ENCODE measurements at regions not wholly inside any gene's neighbourhood (a gene's known extent, or its start where the extent isn't known, plus 50 kb on each side); places are given as distances from the start of the nearest gene placed in this dataset.
"Not testable (repeated sequence)": the region's sequence is repeated elsewhere in the genome, so short reads cannot be mapped to it uniquely, and the experiment has no call there.

DNA sequence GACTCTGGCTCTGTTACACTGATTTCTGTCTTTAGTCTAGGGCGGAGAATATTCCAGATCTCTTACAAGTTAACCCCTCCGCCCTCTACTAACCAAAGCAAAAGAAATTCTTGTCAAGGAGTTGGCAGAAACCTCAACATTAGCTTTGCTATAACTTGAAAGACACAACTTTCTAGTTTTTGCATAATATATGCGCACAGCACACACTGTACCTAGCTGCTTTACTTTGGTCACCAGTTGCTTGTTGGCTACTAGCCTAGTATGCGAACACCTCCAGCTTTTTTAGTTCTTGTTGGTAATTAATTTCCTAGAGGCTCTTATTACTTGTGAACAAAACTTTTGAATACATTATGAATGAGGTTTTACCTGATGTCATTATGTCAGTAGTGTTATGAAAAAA is 348.8 kb upstream of the C2CD4B start:
- DNase-seq: no peak

DNA sequence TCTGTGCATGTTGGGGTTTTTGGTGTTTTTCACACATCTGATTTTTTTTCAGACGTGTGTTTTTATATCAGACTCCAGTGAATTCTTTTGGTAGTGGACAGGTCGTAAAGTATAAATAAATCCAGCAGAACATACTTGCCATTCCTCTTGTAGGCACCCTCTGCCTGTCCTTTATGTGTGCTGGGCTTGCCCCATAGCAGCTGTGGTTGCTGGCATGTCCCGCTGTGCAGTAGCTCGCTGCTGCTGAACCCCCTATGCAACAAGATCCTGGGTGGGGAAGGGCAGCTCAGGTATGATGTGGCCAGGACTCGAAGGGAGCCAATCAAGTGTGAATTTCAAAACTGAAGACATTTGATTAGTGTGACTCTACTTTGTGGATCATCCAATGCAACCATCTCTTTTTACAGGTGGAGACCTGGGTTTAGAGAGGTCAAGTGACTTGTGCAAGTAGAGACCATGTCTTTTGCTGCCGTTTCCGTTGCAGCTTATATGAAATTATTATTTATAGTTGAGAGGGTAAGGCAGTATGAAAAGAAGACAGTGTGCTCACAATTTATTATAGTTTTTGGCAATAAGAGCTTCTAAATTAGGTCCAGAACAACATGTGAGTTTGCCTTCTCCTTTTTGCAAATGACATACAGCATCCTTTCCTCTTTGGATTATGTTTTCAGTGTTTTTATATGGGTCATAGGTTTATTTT is 350.8 kb upstream of the C2CD4B start:
- no peak for DNase-seq

DNA sequence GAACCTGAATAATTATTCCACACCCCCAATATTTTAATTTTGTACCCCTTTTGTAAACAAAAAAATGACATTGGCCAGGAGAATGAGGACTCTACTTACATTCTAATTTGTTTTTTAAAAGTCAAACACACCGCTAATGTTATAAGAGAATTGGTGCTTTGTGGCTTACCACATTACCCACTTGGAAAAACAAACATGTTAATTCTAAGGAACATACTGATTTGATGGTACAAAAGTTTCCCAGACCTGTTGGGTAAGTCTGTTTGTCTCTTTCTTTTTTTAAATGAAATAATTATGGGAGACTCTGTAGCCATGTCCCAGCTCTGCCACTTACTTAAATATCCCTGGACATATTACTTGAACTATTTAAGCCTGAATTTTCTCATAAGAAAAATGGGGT is 352.5 kb upstream of the C2CD4B start:
- no peak for DNase-seq

DNA sequence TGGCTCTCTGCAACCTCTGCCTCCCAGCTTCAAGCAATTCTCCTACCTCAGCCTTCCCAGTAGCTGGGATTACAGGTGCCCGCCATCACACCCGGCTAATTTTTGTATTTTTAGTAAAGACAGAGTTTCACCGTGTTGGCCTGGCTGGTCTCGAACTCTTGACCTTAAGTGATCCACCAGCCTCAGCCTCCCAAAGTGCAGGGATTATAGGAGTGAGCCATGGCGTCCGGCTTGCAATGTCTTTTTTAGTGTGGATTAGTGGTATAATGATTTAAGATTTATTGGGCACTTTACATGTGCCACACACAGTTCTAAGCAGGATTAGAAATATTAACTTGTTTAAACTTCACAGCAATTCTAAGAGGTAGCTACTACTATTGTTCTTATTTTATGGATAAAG is 353.6 kb upstream of the C2CD4B start:
- DNase-seq: not testable (repeated sequence)

DNA sequence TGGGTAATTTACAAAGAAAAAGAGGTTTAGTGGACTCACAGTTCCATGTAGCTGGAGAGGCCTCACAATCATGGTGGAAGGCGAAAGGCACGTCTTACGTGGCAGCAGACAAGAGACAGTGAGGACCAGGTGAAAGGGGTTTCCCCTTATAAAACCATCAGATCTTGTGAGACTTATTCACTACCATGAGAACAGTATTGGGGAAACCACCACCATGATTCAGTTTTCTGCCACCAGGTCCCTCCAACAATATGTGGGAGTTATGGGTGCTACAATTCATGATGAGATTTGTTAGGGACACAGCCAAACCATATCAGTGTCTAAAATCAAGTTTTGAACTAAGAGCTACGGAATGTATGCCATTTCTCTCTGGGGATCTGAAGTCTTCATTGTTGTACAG is 354.8 kb upstream of the C2CD4B start:
- DNase-seq: no peak

DNA sequence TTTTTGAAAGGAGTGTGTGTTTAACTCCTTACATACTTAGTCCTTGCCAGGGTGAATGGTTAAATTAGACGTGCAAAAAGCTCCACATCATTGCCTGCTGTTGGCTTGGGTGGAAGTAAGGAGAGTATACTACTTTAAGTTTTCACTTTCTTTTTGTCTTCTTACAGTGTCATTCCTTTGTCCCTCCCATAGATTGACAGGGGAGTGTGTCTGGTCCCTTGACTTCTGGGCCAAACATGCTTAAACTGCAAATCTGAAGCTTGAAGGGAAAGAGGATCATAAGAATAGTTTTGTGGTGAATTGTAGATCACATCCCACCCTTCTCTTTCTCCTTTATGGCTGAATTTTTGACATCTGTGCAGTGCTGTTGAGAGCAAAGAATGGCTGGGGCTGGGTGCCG is 355.8 kb upstream of the C2CD4B start:
- DNase-seq: no peak

DNA sequence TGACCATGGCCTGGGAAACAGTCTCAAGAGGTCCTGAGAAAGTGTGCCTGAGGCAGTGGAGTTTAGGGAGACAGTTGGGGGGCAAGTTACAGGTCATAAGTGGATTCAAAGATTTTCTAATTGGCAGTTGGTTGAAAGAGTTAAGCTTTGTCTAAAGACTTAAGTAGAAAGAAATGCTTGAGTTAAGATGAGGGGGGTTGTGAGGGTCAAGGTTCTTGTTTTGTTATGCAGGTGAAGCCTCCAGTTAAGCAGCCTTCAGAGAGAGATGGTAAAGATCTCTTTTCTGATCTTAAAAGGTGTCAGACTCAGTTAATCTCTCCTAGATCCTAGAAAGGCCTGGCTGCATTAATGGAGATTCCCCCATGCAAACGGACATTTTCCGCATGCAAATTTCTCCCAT is 356.3 kb upstream of the C2CD4B start:
- no peak for DNase-seq

DNA sequence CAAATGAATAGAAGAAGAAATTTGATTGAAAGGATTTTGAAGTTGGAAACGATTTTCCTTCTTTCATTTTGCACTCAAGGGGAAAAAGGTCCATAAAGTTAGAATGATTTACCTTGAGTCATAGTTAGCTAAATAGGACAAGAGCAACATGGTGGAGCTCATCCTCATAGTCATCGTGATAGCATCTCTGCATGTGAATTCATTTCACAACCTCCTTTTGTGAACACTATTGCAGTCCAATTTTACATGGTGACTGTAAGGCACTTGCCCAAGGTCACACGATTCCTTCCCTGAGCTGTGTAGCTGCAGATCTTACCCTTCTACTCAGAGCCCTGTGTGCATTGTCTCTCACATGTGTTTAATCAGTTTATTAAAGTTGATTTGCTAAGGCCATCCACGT is 359.8 kb upstream of the C2CD4B start:
- DNase-seq: no peak

DNA sequence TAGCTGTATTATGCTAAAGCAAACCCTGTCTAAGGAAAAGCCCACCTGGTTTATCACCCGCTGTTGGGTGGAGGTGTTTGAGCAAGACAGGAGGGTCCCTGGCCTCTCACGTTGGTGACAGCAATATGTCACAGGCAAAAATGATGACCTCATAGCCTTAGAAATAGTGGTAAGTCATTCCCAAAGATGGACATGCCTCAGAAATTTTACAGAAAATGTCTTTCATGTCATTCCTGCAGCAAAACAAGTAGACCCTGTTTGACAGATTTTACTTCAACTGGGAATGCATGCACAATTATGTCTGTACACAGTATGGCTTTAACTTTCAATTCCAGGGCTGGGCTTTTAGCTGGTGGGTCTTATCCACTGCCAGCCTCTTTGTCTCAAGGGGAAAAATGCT is 362.3 kb upstream of the C2CD4B start:
- DNase-seq: no peak

DNA sequence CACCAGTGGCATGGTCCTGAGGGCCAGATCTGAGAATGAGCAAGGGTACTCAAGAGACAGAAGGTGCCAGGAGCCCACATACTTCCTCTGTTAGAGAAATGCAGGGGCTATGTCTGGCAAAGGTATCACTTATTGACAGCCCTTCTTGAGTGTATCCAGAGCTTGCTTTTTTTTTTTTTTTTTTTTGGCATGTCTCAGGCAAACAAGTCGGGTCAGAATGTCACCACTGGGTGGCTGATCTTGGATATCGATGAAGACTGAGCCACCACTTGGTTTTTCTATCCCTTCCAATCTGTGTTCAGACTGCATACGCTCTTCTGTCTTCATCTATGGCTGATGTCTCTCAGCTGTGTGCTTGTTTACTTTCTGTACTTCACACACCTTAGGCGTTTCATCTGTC is 363.4 kb upstream of the C2CD4B start:
- DNase-seq: no peak

DNA sequence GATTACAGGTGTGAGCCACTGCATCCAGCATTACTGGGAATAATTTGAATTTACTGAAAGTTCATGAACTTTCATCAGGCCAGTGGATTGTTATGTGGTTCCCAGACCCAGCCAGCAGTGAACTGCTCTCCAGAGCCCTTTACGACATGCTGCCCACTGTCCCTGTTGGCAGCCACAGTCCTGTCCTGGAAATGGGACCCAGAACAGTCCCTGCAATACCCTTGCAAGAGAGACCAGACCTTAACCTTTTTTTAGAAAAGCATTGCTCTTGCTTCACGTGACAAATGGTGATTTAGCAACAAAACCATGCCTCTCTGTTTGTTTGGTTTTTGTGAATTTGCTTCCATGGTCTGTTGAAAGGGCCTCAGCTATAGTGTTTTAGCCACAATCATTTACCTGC is 367.3 kb upstream of the C2CD4B start:
- no peak for DNase-seq

DNA sequence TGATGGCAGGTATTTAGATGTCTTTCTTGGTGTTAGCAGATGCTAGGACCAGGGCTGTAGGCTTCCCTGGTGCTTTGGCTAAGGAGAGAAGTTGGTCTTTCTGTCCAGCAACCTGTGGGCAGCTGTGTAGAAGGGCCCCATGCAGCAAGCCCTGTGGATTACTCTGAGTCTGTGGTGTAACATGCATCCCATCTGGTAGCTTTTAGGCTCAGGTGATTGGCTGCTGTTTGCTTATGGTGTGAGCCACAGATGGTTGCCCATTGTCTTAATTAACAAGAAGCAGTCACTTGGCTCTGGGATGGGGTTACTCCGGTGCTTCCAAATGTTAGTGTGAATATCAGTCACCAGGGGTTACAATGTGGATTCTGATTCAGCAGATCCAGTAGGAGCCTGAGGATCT is 368.6 kb upstream of the C2CD4B start:
- DNase-seq: no peak

DNA sequence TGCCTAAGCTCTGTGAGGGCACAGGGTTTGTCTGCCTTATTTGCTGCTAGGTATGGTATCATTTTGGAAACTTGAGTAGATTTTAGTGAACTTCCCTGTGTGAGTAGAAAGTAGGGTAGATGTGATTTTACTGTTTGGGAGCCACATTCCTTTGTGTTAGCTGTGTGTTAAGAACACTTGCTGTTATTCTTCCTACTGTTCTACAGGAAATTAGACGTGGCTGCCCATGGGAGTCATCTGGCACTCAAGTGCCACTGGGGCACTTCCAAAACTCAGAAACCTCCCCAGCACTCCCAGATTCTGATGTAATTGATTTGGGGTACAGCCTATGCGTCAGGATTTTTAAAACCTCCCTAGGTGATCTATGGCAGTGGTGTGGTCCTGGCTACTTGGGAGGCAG is 369.9 kb upstream of the C2CD4B start:
- DNase-seq: no peak

DNA sequence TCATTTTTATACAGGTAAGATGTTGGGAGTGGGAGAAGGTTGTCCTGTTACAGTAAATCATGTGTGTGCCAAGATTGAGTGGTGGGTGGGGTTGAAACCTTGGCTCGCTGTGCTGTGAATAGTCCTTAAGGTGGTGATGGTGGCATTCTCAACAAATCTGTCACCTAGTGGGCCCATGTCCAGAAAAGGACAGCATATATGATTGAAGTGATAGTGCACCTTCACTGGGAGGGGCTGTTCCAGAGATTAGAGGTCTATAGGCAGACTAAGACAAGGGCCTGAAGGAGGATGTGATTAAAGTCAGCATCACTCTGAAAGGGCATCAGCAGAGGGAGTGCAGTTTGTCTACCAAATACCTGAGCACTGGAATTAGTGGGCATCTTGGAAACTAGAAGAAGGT is 374.2 kb upstream of the C2CD4B start:
- no peak for DNase-seq

DNA sequence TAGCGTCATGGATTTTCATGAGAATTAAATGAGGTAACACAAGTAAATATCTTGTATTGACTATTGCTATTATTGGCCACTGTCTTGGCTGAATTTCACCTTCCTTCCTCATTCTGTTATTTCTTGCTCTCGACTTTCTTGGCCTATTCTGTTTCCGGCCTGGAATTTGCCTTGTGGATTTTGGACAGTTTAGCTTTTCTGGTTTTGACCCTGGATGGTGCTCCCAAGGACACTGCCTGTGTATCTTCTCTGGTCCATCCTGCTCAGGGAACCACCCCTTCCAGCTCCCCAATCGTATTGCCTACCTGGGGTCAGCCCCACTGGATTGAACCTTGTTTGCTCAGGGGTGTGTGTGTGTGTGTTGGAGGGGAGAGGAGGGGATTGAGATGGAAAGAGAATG is 376.2 kb upstream of the C2CD4B start:
- DNase-seq: no peak

DNA sequence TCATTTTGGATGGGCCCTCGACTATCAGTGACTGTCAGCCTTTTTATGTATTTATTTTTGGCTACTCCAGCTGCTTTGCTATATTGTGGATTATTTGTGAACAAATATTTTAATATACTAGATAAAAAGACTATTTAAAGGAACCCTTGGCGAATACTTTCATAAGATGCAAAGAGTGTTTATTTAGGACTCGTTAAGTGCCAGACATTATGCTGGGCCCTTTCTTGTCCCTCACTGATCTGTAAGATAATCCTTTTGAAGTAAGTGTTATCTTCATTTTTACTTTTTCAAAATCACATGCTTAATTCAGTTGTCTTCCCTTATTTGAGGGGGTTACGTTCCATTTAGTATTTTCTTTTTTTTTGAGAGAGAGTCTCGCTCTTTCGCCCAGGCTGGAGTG is 376.8 kb upstream of the C2CD4B start:
- DNase-seq: no peak

DNA sequence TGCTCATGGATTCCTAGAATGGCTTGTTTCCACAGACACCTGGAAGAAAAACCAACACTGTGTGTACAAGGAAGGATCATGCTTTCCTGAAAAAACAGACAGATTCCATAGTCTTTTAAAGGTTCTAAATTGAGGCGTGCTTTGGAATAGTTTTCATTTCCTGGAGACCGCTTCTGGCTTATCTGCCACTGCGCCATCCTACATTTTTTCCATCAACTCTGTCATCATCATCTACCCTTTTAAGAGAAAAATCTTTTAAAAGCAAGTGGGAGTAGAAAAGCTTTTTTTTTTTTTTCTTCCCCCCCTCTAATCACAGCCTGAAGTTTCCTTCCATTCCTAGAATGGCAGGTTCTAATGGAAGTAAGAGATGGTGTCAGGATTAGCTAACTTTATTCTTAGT is 379.4 kb upstream of the C2CD4B start:
- DNase-seq: no peak

DNA sequence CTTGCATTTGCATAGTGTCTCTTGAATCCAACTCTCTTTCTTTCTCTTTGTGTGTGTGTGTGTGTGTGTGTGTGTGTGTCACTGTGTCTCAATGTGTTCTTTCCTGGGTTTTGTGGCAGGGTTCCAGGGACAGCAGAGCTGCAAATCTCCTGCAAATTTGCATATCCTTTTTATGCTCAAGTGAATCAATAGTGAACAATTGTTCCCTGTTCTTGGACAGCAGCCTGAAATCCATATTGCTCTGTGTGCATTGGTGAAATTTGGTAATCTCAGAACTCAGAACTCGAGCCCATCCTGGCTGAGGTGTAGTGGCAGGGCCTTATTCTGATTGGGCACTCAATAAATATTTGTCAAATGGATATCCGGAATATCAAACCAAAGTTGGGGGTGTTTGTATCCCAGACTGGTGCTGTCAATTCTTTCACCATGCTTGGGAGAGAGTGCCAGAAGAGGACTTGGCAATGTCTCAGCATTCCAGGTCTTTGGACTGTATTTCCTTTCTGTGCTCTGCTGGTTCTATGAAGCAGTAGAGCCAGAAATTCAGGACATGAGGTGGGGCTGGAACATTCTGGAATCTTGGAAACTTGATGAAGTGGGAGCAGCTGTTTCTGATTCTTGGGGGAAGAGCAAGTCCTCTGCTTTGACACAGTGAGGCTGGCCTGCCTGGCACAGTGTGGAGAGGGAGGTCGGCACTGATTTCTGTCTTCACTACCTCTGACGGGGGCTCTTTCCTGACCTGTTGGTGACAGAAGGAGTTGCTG is 380.6 kb upstream of the C2CD4B start:
- no peak for DNase-seq

DNA sequence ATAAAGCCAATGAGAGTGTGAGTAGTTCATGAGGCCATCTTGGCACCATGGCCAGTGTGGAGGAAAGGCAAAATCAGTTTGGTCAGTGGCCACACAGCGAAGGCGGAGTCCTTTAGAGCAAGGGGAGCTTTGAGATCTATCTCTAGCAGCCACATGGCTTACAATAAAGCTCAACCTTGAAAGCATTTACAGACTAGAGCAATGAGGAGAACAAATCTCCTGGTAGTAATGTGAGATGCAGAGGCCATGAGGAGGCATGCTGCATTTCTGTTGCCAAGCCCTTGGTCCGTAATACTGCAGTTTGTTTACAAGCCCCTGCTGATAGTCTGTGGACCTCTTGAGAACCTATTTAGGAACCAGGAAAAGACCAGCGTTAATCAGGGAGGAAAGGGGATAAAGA is 381.5 kb upstream of the C2CD4B start:
- no peak for DNase-seq

DNA sequence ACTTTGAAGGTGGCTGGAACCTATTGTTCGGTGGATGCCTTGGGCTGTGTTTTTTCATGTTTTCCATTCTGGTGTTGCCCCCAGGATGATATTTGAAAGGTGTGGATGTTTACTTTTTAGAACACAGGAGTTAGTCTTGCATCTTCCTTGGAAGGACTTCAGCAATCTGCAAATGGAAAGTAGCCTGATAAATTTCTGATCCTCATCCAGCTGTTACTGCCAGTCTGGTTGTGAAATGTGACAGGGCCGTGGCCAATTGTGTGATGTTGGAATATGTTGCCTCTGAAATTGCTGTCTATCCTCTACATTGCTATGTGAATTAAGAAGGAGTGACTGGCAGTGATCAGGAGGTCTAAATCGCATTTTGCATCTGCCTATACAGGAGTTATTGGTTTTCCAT is 382.5 kb upstream of the C2CD4B start:
- DNase-seq: no peak

DNA sequence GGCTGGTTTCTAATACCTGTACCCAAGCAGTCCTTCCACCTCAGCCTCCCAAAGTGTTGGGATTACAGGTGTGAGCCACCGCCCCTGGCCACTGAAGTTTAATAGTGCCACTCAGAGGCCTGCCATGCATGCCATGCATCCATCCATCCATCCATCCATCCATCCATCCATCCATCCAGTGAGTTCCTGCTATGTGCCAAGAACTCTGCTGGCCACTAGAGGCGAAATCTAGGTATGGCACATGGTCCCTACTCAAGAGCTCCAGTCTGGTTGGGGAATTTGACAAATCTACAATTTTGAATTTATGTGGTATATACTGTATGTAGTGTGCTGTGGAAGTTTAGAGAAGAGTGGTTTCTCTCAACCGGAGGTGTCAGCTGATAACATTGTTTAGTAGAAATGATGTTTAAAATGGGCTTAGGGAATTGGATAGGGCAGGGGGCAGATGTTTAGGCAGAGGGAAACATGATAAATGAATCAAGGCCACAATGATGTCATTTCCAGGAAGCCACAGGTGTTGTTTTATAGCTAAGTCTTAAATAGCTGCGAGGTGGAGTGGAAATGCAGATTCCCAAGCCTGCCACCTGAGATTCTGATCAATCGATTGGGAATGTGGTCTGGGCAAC is 384.4 kb upstream of the C2CD4B start:
- DNase-seq: no peak

DNA sequence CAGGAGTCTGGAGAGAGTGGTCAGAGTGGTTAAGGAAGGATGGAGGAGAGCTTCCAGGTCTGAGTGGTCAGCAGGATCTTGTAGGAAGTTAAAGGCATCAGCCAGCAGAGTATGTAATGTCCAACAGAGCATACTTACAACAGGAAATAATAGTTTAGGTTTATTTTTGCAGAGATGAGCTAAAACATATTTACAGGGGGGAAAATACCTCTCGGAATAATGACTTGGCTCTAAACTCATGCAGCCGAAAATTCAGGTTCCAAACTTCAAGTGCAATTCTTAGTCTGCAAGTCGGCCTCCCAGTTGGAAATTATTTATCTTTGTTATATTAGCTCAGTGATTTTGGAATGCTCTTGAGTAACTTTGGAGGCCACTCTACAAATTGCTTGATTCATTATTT is 385.0 kb upstream of the C2CD4B start:
- no peak for DNase-seq

DNA sequence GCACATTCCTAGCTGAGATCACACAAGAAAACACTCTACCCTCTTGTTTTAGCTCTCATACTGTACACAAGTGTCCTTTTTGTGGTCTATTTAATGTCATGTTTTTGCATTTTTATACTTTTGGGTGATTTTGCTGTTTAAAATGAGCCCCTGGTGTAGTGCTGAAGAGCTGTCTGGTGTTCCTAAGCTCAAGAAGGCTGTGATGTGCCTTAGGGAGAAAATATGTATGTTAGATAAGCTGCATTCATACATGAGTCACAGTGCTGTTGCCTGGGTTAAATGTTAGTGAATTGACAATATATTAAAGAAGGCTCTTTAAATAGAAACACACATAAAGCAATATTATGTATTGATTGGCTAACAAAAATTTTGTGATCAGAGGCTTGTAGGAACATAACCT is 387.4 kb upstream of the C2CD4B start:
- no peak for DNase-seq

DNA sequence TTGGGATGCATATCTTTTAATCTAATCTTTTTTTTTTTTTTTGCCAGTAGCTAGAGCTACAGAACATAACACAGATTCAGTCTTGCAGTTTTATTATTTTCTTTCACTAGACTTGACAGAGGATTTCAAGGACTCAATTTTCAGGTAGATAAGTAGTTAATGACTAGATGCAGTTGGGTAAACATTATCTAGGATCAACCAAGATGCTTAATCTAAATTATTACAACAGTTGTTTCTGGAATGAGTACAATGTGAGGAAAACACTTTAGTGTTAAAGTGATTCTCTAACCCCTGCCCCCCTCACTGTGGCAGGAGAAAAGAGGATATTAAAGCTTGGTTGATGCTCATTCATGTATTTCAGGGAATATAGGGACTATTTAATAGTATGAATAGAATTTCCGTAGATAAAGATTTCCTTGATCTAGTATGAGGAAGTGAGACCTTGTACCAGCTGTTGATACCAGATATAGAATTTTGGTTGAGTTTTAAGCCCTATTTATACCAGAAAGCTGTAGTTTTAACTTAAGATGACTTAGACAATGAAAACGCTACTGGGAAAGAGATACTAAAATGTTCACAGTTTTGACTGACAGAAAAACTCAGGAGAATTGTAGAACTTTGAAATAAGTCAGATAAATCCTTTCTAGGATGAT is 389.0 kb upstream of the C2CD4B start:
- DNase-seq: no peak
